ENCODE measurements at regions not wholly inside any gene's neighbourhood (a gene's known extent, or its start where the extent isn't known, plus 50 kb on each side); places are given as distances from the start of the nearest gene placed in this dataset.

DNA sequence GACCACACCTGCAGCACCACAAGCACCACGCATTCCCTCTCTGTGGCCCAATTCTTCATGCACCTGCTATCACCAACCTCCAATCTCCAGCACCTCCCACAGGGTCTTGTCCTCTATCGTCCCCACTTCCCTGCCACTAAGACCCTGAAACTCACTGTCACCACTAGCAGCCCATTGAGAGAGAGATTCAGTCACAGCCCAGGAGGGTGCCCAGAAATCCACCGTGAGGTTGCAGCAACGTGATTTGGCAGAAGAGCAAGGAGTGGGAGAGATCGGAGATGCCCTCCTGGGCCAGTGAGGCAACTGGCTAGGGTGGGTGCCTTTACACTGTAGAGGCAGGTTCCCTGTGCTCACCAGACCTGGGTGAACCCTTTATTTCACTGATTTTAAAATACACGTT is 90.1 kb downstream of the ANKRD60 start:
- peaks cover 10% of the 10 kb centered on the region for H3K9me3 Mint-ChIP-seq
- H3K27ac Mint-ChIP-seq: no peak overlapping the region
- no peaks in the 10 kb centered on the region for H3K36me3 Mint-ChIP-seq
- H3K4me3 Mint-ChIP-seq: no peak overlapping the region
- no peak for TF ChIP-seq CTCF (conservative IDR thresholded peaks at IDR 0.05)
- peak; percentile 50 for DNase-seq (ENCODE audit: extremely low spot score, unreplicated experiment)
- peaks cover 33% of the 10 kb centered on the region for H3K27me3 Mint-ChIP-seq
- H3K4me1 Mint-ChIP-seq (ENCODE audit: unreplicated experiment): peaks cover 22% of the 10 kb centered on the region

DNA sequence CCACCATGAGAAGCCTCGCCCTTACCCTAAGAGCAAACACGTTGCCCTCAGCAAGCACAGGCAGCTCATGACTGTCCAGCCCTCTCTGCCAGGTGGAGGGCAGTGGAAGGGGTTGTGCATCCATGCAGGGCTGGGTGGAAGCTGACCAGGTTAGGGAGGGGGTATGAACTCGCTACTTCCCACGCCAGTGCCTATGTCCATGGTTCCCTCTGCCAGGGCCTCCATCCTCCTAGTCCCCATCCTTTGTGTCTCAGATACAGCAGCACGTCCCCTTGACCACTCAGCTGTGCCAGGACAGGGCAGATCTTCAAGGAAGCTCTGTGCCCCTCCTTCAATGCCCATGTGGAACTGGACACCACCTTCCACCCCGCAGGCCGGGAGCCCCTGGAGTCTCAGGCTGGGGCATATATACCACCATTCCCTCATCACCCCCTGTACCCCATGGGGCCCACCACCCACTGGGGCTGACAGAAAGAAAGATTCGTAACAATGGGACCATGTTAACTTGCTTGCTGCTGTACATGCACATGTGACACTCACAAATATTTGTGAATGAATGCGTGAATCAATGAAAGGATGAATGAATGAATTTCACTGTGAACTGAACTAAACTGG is 90.7 kb downstream of the ANKRD60 start:
- Mint-ChIP-seq H3K27me3 (peaks cover 33% of the 10 kb centered on the region), H3K36me3 (no peaks in the 10 kb centered on the region), H3K4me3 (no peak overlapping the region), H3K4me1 (ENCODE audit: unreplicated experiment) (peaks cover 27% of the 10 kb centered on the region), H3K9me3 (peaks cover 10% of the 10 kb centered on the region), H3K27ac (no peak overlapping the region)
- no peak for TF ChIP-seq CTCF (conservative IDR thresholded peaks at IDR 0.05)
- peak; percentile 52 for DNase-seq (ENCODE audit: extremely low spot score, unreplicated experiment)

- H3K9me3 Mint-ChIP-seq: peaks cover 6% of the 10 kb centered on the region
- no peak overlapping the region for H3K4me3 Mint-ChIP-seq
- peaks cover 31% of the 10 kb centered on the region for H3K4me1 Mint-ChIP-seq (ENCODE audit: unreplicated experiment)
- H3K36me3 Mint-ChIP-seq: no peaks in the 10 kb centered on the region
- DNase-seq (ENCODE audit: extremely low spot score, unreplicated experiment): peak; percentile 29
- H3K27me3 Mint-ChIP-seq: peaks cover 37% of the 10 kb centered on the region
- TF ChIP-seq CTCF (conservative IDR thresholded peaks at IDR 0.05): no peak
- no peak overlapping the region for H3K27ac Mint-ChIP-seq
Measured at GRCh38 chr20:58137236-58137635, 91.2 kb downstream of the ANKRD60 start.

DNA sequence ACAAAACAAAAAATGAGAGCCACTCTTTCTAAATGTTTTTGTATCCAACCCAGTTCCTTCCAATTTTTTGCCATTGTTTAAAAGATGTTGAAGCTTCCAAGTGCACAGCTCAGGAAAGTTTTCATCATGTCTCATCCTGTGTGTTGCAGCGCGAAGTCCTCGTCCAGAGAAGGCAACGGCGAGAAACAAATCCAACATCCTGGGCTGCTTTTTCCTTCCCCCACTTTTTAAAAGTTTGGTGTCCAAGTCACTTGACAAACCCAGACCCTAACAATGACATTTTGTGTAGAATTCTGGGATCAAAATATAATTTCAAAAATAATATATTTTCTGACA is 92.3 kb downstream of the ANKRD60 start:
- Mint-ChIP-seq H3K27me3 (peaks cover 48% of the 10 kb centered on the region), H3K4me1 (ENCODE audit: unreplicated experiment) (peaks cover 42% of the 10 kb centered on the region), H3K4me3 (no peak overlapping the region), H3K27ac (no peak overlapping the region), H3K9me3 (peaks cover 6% of the 10 kb centered on the region), H3K36me3 (no peaks in the 10 kb centered on the region)
- TF ChIP-seq CTCF (conservative IDR thresholded peaks at IDR 0.05): no peak
- no peak for DNase-seq (ENCODE audit: extremely low spot score, unreplicated experiment)

DNA sequence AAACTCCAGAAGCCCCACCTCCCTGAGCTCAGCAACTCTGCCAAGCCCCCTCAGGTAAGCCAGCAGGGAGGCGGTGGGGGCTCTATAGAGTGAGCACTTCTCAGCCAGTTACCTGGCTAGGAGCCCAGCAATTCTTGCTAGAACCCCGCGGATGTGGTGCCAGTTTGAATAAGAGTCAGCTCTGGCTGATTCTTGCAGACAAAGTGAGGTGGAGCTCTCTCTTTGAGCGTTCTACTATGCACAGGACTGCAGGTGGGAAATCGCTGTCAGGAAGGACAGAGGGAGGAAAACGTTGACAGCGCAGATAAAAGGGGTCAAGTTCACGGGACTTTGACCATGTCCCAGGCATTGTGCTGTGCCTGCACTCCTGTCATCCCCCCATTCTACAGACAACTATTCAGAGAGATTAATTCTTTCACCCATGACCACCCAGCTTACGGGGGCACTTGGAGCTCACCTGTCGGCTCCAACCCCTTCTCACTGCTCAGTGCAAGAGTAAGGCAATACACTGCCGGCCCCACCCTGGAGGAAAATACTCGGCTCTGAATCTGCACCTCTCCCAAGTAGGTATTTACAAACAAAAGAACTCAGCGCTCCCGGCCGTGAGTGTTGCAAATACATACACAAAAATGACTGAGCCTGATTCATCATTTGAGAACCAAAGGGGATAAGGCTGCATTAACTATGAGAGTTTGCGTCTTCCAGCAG is 92.9 kb downstream of the ANKRD60 start:
- peak overlapping the region; percentile 76 for H3K27ac Mint-ChIP-seq
- peaks cover 47% of the 10 kb centered on the region for H3K4me1 Mint-ChIP-seq (ENCODE audit: unreplicated experiment)
- no peak for TF ChIP-seq CTCF (conservative IDR thresholded peaks at IDR 0.05)
- H3K36me3 Mint-ChIP-seq: no peaks in the 10 kb centered on the region
- peak; percentile 59 for DNase-seq (ENCODE audit: extremely low spot score, unreplicated experiment)
- peak overlapping the region; percentile 58 for H3K4me3 Mint-ChIP-seq
- peaks cover 46% of the 10 kb centered on the region for H3K27me3 Mint-ChIP-seq
- peaks cover 3% of the 10 kb centered on the region for H3K9me3 Mint-ChIP-seq

Data from type B pancreatic cell (in vitro differentiated cells).